ENCODE measurements at regions not wholly inside any gene's neighbourhood (a gene's known extent, or its start where the extent isn't known, plus 50 kb on each side); places are given as distances from the start of the nearest gene placed in this dataset.

DNA sequence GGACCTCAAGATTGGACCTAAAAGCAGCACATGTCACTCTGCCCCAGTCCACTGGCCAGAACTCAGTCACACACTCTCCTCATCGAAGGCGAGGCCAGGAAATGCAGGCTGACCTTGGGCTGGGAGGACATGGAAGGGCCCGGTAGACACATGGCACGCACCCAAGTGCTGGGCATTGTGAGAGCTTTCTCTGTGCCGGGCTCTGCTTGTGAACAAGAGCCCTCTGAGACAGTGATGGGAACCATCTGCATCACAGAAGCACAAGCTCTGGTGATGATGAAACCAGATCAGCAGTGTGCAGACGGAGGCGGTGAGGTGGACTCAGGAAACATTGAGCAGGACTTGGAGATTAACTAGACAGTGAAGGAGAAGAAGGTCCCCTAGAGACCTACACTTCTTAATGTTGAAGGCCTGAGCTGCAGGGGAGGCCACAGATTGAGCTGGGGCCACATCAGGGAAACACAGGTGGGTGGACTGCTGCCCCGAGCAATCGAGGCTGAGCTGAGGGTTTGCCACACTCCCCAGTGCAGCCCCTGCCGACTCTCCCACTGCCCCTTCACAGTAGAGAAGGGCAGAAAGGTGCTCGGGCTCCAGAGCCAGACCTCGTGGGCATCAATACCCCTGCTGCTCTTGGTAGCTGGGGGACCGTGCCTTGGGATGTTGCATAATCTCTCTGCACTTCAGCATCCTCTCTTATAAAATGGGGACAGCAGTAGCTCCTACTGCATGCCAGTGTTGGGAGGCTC lies 1460.5 kb downstream of the TBC1D22A start (continued):
- TF ChIP-seq ZFP3 (CRISPR knock-in tag; IDR thresholded peaks at IDR 0.05) (no peak), OSR1 (CRISPR knock-in tag; IDR thresholded peaks at IDR 0.05) (no peak)

GRCh38 chr22:48218889-48219420 lies 1456.5 kb downstream of the TBC1D22A start:
- ATAC-seq = no peak
- no peak for TF ChIP-seq ZFP3 (CRISPR knock-in tag; IDR thresholded peaks at IDR 0.05)
- no peak for TF ChIP-seq ARNTL (CRISPR knock-in tag; IDR thresholded peaks at IDR 0.05; ENCODE audit: borderline replicate concordance, low read depth)
- no peak for TF ChIP-seq CREB5 (CRISPR knock-in tag; IDR thresholded peaks at IDR 0.05; ENCODE audit: low read depth)
- TF ChIP-seq, protein P1, sequence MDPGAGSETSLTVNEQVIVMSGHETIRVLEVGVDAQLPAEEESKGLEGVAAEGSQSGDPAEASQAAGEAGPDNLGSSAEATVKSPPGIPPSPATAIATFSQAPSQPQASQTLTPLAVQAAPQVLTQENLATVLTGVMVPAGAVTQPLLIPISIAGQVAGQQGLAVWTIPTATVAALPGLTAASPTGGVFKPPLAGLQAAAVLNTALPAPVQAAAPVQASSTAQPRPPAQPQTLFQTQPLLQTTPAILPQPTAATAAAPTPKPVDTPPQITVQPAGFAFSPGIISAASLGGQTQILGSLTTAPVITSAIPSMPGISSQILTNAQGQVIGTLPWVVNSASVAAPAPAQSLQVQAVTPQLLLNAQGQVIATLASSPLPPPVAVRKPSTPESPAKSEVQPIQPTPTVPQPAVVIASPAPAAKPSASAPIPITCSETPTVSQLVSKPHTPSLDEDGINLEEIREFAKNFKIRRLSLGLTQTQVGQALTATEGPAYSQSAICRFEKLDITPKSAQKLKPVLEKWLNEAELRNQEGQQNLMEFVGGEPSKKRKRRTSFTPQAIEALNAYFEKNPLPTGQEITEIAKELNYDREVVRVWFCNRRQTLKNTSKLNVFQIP (CRISPR knock-in tag; IDR thresholded peaks at IDR 0.05; ENCODE audit: borderline replicate concordance, low read depth) = no peak
- TF ChIP-seq SNAI2 (CRISPR knock-in tag; IDR thresholded peaks at IDR 0.05) = no peak
- no peak for TF ChIP-seq TCF4 (CRISPR knock-in tag; IDR thresholded peaks at IDR 0.05; ENCODE audit: borderline replicate concordance)
- TF ChIP-seq ZNF565 (CRISPR knock-in tag; conservative IDR thresholded peaks at IDR 0.05; ENCODE audit: low read depth) = no peak
- no peak for TF ChIP-seq PATZ1 (CRISPR knock-in tag; IDR thresholded peaks at IDR 0.05; ENCODE audit: borderline replicate concordance)
- no peak for TF ChIP-seq TOX (CRISPR knock-in tag; IDR thresholded peaks at IDR 0.05; ENCODE audit: borderline replicate concordance)
- TF ChIP-seq OSR1 (CRISPR knock-in tag; IDR thresholded peaks at IDR 0.05) = no peak
- TF ChIP-seq PPARA (CRISPR knock-in tag; IDR thresholded peaks at IDR 0.05; ENCODE audit: borderline replicate concordance) = no peak
- no peak for TF ChIP-seq CSRNP3 (CRISPR knock-in tag; IDR thresholded peaks at IDR 0.05)
- no peak for TF ChIP-seq BACH2 (CRISPR knock-in tag; IDR thresholded peaks at IDR 0.05; ENCODE audit: borderline replicate concordance)
- TF ChIP-seq ZC3H10 (CRISPR knock-in tag; IDR thresholded peaks at IDR 0.05) = no peak
- TF ChIP-seq ZFP30 (CRISPR knock-in tag; IDR thresholded peaks at IDR 0.05) = no peak
- TF ChIP-seq ZNF8 (CRISPR knock-in tag; IDR thresholded peaks at IDR 0.05) = no peak

DNA sequence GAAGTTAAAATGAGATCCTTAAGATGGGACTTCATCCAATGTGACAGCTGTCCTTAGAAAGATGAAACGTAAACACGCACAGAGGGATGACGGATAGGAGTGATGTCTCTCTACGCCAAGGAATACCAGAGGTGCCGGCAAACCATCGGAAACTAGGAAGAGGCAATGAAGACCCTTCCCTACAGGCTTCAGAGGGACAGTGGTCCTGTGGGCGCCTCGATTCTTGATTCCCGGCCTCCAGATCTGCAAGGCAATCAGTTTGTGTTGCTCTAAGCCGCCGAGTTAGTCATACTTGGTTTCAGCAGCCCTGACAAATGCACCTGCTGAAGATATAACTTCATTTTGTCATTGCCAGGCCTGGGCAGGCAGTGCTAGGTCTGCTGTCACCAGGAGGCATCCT lies 1455.1 kb downstream of the TBC1D22A start:
- TF ChIP-seq ZNF8 (CRISPR knock-in tag; IDR thresholded peaks at IDR 0.05) (no peak), TCF4 (CRISPR knock-in tag; IDR thresholded peaks at IDR 0.05; ENCODE audit: borderline replicate concordance) (no peak), ZC3H10 (CRISPR knock-in tag; IDR thresholded peaks at IDR 0.05) (no peak), PATZ1 (CRISPR knock-in tag; IDR thresholded peaks at IDR 0.05; ENCODE audit: borderline replicate concordance) (no peak), ZFP3 (CRISPR knock-in tag; IDR thresholded peaks at IDR 0.05) (no peak), BACH2 (CRISPR knock-in tag; IDR thresholded peaks at IDR 0.05; ENCODE audit: borderline replicate concordance) (no peak), SNAI2 (CRISPR knock-in tag; IDR thresholded peaks at IDR 0.05) (no peak), OSR1 (CRISPR knock-in tag; IDR thresholded peaks at IDR 0.05) (no peak), RARB (CRISPR knock-in tag; IDR thresholded peaks at IDR 0.05) (no peak), CSDC2 (CRISPR knock-in tag; IDR thresholded peaks at IDR 0.05) (no peak), ESRRG (CRISPR knock-in tag; IDR thresholded peaks at IDR 0.05) (no peak), ARNTL (CRISPR knock-in tag; IDR thresholded peaks at IDR 0.05; ENCODE audit: borderline replicate concordance, low read depth) (no peak), TSHZ2 (CRISPR knock-in tag; IDR thresholded peaks at IDR 0.05) (no peak), CREB5 (CRISPR knock-in tag; IDR thresholded peaks at IDR 0.05; ENCODE audit: low read depth) (no peak), ZFP30 (CRISPR knock-in tag; IDR thresholded peaks at IDR 0.05) (no peak), TOX (CRISPR knock-in tag; IDR thresholded peaks at IDR 0.05; ENCODE audit: borderline replicate concordance) (no peak), GLIS3 (CRISPR knock-in tag; IDR thresholded peaks at IDR 0.05) (no peak)
- TF ChIP-seq, protein P1 (CRISPR knock-in tag; IDR thresholded peaks at IDR 0.05; ENCODE audit: borderline replicate concordance, low read depth) = no peak
- ATAC-seq = no peak

Data from SK-N-SH treated with all-trans-retinoic acid at 6 μM for 48 hours (cell line).